Fibroblast of villous mesenchyme (primary cell): ENCODE measurements at regions not wholly inside any gene's neighbourhood (a gene's known extent, or its start where the extent isn't known, plus 50 kb on each side); places are given as distances from the start of the nearest gene placed in this dataset.

ENCODE experiments used
- DNase-seq: peaks from one replicate; pipeline ENCODE4 v3.0.0-alpha.2; 2010; ENCODE audit warnings: low read depth
- H3K4me3 ChIP-seq: 2 replicates; pipeline ENCODE4 v1.5.1; 2011; ENCODE audit warnings: low read depth, mild to moderate bottlenecking, low read length
- CTCF ChIP-seq: IDR thresholded peaks from 2 replicates; pipeline ENCODE4 v1.5.1; 2012; ENCODE audit warnings: low read depth, mild to moderate bottlenecking, low read length; ENCODE audit not compliant: insufficient read depth

GRCh38 chr6:6420107-6420506 lies 99.6 kb upstream of the F13A1 start:
- H3K4me3 ChIP-seq = no peak overlapping the region
- TF ChIP-seq CTCF = no peak
- no peak for DNase-seq

- no peak overlapping the region for H3K4me3 ChIP-seq
- no peak for DNase-seq
- no peak for TF ChIP-seq CTCF
Measured at GRCh38 chr6:6434151-6434550, 113.7 kb upstream of the F13A1 start.

- TF ChIP-seq CTCF = no peak
- DNase-seq = no peak
- H3K4me3 ChIP-seq = no peak overlapping the region
Measured at GRCh38 chr6:6434723-6435122, 114.3 kb upstream of the F13A1 start.

GRCh38 chr6:6436366-6436765 lies 115.9 kb upstream of the F13A1 start:
- DNase-seq = no peak
- no peak overlapping the region for H3K4me3 ChIP-seq
- no peak for TF ChIP-seq CTCF

- DNase-seq = no peak
- H3K4me3 ChIP-seq = no peak overlapping the region
- TF ChIP-seq CTCF = no peak
Measured at GRCh38 chr6:6436946-6437345, 116.5 kb upstream of the F13A1 start.

GRCh38 chr6:6438286-6438685 lies 117.8 kb upstream of the F13A1 start:
- TF ChIP-seq CTCF = no peak
- no peak for DNase-seq
- H3K4me3 ChIP-seq = no peak overlapping the region

- TF ChIP-seq CTCF = no peak
- no peak for DNase-seq
- H3K4me3 ChIP-seq = no peak overlapping the region
Measured at GRCh38 chr6:6439778-6440177, 119.3 kb upstream of the F13A1 start.
